ENCODE measurements at regions not wholly inside any gene's neighbourhood (a gene's known extent, or its start where the extent isn't known, plus 50 kb on each side); places are given as distances from the start of the nearest gene placed in this dataset.

DNA sequence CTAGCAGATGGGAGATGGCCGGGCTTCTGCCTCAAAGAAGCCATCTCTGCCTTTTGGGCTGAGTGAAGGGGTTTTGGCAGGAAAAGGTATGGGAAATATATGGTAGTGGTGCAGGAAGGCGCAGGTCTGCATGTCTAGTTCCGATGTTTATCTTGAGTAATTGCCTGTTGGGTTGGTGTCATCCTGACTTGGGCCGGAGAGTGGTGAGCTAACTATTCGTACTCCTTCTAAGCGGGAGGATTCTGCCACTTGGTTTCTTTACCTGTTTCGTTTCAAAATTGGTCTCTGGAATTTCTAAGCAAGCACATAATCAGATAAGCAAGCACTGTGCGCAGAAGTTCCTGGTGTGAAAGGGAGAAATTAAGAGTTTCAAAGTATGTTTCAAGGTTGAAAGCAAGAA, 229.6 kb downstream of the SAMD5 start:
- TF ChIP-seq, protein P1, sequence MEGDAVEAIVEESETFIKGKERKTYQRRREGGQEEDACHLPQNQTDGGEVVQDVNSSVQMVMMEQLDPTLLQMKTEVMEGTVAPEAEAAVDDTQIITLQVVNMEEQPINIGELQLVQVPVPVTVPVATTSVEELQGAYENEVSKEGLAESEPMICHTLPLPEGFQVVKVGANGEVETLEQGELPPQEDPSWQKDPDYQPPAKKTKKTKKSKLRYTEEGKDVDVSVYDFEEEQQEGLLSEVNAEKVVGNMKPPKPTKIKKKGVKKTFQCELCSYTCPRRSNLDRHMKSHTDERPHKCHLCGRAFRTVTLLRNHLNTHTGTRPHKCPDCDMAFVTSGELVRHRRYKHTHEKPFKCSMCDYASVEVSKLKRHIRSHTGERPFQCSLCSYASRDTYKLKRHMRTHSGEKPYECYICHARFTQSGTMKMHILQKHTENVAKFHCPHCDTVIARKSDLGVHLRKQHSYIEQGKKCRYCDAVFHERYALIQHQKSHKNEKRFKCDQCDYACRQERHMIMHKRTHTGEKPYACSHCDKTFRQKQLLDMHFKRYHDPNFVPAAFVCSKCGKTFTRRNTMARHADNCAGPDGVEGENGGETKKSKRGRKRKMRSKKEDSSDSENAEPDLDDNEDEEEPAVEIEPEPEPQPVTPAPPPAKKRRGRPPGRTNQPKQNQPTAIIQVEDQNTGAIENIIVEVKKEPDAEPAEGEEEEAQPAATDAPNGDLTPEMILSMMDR (IDR thresholded peaks at IDR 0.05) = no peak
- TF ChIP-seq, protein P2, sequence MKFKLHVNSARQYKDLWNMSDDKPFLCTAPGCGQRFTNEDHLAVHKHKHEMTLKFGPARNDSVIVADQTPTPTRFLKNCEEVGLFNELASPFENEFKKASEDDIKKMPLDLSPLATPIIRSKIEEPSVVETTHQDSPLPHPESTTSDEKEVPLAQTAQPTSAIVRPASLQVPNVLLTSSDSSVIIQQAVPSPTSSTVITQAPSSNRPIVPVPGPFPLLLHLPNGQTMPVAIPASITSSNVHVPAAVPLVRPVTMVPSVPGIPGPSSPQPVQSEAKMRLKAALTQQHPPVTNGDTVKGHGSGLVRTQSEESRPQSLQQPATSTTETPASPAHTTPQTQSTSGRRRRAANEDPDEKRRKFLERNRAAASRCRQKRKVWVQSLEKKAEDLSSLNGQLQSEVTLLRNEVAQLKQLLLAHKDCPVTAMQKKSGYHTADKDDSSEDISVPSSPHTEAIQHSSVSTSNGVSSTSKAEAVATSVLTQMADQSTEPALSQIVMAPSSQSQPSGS (CRISPR knock-in tag; IDR thresholded peaks at IDR 0.05; ENCODE audit: borderline replicate concordance, low read depth) = no peak
- TF ChIP-seq, protein P3, sequence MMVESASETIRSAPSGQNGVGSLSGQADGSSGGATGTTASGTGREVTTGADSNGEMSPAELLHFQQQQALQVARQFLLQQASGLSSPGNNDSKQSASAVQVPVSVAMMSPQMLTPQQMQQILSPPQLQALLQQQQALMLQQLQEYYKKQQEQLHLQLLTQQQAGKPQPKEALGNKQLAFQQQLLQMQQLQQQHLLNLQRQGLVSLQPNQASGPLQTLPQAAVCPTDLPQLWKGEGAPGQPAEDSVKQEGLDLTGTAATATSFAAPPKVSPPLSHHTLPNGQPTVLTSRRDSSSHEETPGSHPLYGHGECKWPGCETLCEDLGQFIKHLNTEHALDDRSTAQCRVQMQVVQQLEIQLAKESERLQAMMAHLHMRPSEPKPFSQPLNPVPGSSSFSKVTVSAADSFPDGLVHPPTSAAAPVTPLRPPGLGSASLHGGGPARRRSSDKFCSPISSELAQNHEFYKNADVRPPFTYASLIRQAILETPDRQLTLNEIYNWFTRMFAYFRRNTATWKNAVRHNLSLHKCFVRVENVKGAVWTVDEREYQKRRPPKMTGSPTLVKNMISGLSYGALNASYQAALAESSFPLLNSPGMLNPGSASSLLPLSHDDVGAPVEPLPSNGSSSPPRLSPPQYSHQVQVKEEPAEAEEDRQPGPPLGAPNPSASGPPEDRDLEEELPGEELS (CRISPR knock-in tag; IDR thresholded peaks at IDR 0.05) = no peak
- TF ChIP-seq ETV6 (CRISPR knock-in tag; IDR thresholded peaks at IDR 0.05) (no peak), JUN (CRISPR knock-in tag; IDR thresholded peaks at IDR 0.05) (no peak), SMAD4 (CRISPR knock-in tag; IDR thresholded peaks at IDR 0.05) (no peak), ZNF121 (CRISPR knock-in tag; IDR thresholded peaks at IDR 0.05) (no peak), SOX15 (CRISPR knock-in tag; IDR thresholded peaks at IDR 0.05) (no peak), RORB (CRISPR knock-in tag; IDR thresholded peaks at IDR 0.05) (no peak)
- TF ChIP-seq, protein P4, sequence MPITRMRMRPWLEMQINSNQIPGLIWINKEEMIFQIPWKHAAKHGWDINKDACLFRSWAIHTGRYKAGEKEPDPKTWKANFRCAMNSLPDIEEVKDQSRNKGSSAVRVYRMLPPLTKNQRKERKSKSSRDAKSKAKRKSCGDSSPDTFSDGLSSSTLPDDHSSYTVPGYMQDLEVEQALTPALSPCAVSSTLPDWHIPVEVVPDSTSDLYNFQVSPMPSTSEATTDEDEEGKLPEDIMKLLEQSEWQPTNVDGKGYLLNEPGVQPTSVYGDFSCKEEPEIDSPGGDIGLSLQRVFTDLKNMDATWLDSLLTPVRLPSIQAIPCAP (CRISPR knock-in tag; IDR thresholded peaks at IDR 0.05) = no peak
- TF ChIP-seq, protein P5, sequence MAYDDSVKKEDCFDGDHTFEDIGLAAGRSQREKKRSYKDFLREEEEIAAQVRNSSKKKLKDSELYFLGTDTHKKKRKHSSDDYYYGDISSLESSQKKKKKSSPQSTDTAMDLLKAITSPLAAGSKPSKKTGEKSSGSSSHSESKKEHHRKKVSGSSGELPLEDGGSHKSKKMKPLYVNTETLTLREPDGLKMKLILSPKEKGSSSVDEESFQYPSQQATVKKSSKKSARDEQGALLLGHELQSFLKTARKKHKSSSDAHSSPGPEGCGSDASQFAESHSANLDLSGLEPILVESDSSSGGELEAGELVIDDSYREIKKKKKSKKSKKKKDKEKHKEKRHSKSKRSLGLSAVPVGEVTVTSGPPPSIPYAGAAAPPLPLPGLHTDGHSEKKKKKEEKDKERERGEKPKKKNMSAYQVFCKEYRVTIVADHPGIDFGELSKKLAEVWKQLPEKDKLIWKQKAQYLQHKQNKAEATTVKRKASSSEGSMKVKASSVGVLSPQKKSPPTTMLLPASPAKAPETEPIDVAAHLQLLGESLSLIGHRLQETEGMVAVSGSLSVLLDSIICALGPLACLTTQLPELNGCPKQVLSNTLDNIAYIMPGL (CRISPR knock-in tag; IDR thresholded peaks at IDR 0.05) = no peak
- TF ChIP-seq, protein P6, sequence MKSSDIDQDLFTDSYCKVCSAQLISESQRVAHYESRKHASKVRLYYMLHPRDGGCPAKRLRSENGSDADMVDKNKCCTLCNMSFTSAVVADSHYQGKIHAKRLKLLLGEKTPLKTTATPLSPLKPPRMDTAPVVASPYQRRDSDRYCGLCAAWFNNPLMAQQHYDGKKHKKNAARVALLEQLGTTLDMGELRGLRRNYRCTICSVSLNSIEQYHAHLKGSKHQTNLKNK (CRISPR knock-in tag; IDR thresholded peaks at IDR 0.05) = no peak
